A673 (cell line): ENCODE measurements at regions not wholly inside any gene's neighbourhood (a gene's known extent, or its start where the extent isn't known, plus 50 kb on each side); places are given as distances from the start of the nearest gene placed in this dataset.

ENCODE experiments used
- BruUV-seq: library from RNA; stranded (reverse); fragments of 400-500 nt; replicated peaks from 2 replicates; lab custom pipeline; 2021; lab: Mats Ljungman, UMichigan
- CTCF ChIA-PET: fragments of 300-600 bp; sonication (Branson Sonifier 250); formaldehyde crosslinking; loops from one replicate; lab custom pipeline; 2022; ENCODE audit warnings: antibody characterized with exemption; lab: Charles Lee
- POLR2A ChIA-PET: fragments of 300-600 bp; sonication (Branson Sonifier 250); formaldehyde crosslinking; loops from one replicate; lab custom pipeline; 2022; ENCODE audit warnings: antibody characterized with exemption; ENCODE audit not compliant: low non-redundant PET; lab: Charles Lee
- DNase-seq: peaks from one replicate; pipeline ENCODE4 v3.0.0-alpha.2; 2015; ENCODE audit warnings: low spot score
- H3K27ac ChIP-seq: fragments of 200-600 bp; sonication (generic); 2 replicates; pipeline ENCODE4 v1.5.1; 2016; ENCODE audit warnings: mixed run types, low read depth, mild to moderate bottlenecking, mixed read lengths, antibody characterized with exemption, low read length; ENCODE audit not compliant: poor library complexity, severe bottlenecking
- H3K27me3 ChIP-seq: fragments of 200-600 bp; sonication (generic); replicated peaks from 2 replicates; pipeline ENCODE4 v1.6.1; 2017; ENCODE audit warnings: mixed run types, low read depth, mild to moderate bottlenecking, mixed read lengths, antibody characterized with exemption, low read length; ENCODE audit not compliant: insufficient read depth, poor library complexity
- H3K36me3 ChIP-seq: fragments of 200-600 bp; sonication (generic); 2 replicates; pipeline ENCODE4 v1.6.1; 2016; ENCODE audit warnings: mixed run types, mild to moderate bottlenecking, mixed read lengths, antibody characterized with exemption, low read length; ENCODE audit not compliant: insufficient read depth, poor library complexity, severe bottlenecking
- H3K4me1 ChIP-seq: fragments of 200-600 bp; sonication (generic); 2 replicates; pipeline ENCODE4 v1.6.1; 2017; ENCODE audit warnings: mixed run types, mild to moderate bottlenecking, mixed read lengths, antibody characterized with exemption, low read length; ENCODE audit not compliant: insufficient read depth, poor library complexity, severe bottlenecking
- H3K4me3 ChIP-seq: fragments of 200-600 bp; sonication (generic); 2 replicates; pipeline ENCODE4 v1.5.1; 2016; ENCODE audit warnings: low read depth, mixed run types, mild to moderate bottlenecking, mixed read lengths, low read length; ENCODE audit not compliant: poor library complexity, severe bottlenecking
- H3K9me3 ChIP-seq: fragments of 200-600 bp; sonication (generic); 2 replicates; pipeline ENCODE4 v1.6.1; 2016; ENCODE audit warnings: mixed run types, low read depth, mild to moderate bottlenecking, mixed read lengths, antibody characterized with exemption, low read length; ENCODE audit not compliant: poor library complexity, severe bottlenecking
- EZH2 ChIP-seq: fragments of 200-600 bp; sonication (generic); IDR thresholded peaks from 2 replicates; pipeline ENCODE4 v1.6.1; 2017; ENCODE audit warnings: borderline replicate concordance, low read depth, mild to moderate bottlenecking, mixed read lengths, antibody characterized with exemption, low read length; ENCODE audit not compliant: poor library complexity, severe bottlenecking
- intact Hi-C: fragments of 100-400 bp; cut with micrococcal nuclease; formaldehyde crosslinking; loops from one replicate; pipeline ENCODE4 v1.10.0; 2022; ENCODE audit not compliant: unreplicated experiment
- TF ChIP-seq, protein P1 (sequence below): fragments of 300-800, 200-600 bp; sonication (generic); conservative IDR thresholded peaks from 2 replicates; pipeline ENCODE4 v1.5.1; 2017; ENCODE audit warnings: low read depth, mild to moderate bottlenecking, antibody characterized with exemption, low read length, moderate library complexity, mixed read lengths

DNA sequence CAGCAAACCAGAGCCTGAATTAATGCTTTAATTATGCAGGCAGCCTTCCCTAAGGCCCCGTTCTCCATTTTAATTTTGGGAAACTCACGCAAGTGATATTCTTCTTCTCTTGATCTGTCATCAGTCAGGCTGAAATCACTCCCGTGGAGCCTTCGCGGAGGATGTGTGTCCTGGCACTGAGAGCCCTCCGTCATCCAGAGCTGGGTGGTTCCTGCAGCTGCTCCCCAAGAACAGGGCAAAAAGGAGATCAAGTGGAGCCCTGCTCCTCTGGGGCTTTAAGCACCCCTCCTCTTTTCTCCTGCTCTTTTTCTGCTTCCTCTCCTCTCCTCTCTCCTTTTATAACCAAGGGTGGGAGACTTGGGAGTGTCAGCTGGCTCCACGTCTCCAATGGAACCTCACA lies 133.2 kb upstream of the CACNA1E start:
- DNase-seq, result no peak
- ChIA-PET CTCF (no interaction called here), POLR2A (no interaction called here)
- H3K36me3 ChIP-seq, result no peaks in the 10 kb centered on the region
- H3K4me1 ChIP-seq, result no peaks in the 10 kb centered on the region
- no peak overlapping the region for H3K27ac ChIP-seq
- TF ChIP-seq, protein P1, sequence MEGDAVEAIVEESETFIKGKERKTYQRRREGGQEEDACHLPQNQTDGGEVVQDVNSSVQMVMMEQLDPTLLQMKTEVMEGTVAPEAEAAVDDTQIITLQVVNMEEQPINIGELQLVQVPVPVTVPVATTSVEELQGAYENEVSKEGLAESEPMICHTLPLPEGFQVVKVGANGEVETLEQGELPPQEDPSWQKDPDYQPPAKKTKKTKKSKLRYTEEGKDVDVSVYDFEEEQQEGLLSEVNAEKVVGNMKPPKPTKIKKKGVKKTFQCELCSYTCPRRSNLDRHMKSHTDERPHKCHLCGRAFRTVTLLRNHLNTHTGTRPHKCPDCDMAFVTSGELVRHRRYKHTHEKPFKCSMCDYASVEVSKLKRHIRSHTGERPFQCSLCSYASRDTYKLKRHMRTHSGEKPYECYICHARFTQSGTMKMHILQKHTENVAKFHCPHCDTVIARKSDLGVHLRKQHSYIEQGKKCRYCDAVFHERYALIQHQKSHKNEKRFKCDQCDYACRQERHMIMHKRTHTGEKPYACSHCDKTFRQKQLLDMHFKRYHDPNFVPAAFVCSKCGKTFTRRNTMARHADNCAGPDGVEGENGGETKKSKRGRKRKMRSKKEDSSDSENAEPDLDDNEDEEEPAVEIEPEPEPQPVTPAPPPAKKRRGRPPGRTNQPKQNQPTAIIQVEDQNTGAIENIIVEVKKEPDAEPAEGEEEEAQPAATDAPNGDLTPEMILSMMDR, result no peak
- no peak for TF ChIP-seq EZH2
- intact Hi-C loops, result no loop called here
- H3K9me3 ChIP-seq, result no peaks in the 10 kb centered on the region
- BruUV-seq, result no TSS peak
- H3K4me3 ChIP-seq, result no peak overlapping the region
- H3K27me3 ChIP-seq, result no peaks in the 10 kb centered on the region

DNA sequence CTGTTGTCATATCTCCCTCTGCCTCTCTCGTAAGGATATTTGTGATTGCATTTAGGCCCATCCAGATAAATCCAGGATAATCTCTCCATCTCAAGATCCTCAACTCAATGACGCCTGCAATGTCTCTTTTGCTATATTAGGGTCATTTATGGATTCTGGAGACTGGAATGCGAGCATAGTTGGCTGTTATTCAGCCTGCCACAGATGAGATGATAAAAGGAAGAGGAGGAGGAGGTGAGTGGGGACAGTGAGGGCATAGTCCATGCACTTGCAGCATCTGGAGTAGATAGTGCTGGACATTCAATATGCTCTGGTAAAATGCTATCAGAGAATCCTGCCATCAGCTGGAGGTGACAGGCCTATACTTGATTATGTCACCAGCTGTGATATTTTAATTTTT lies 131.6 kb upstream of the CACNA1E start:
- Histone ChIP-seq H3K27me3 (peaks cover 3% of the 10 kb centered on the region), H3K4me3 (no peak overlapping the region), H3K27ac (no peak overlapping the region), H3K36me3 (no peaks in the 10 kb centered on the region), H3K9me3 (no peaks in the 10 kb centered on the region), H3K4me1 (no peaks in the 10 kb centered on the region)
- BruUV-seq, result no TSS peak
- ChIA-PET CTCF (no interaction called here), POLR2A (no interaction called here)
- intact Hi-C loops, result no loop called here
- no peak for DNase-seq
- TF ChIP-seq, protein P1, result no peak
- TF ChIP-seq EZH2, result no peak

GRCh38 chr1:181352695-181353094 lies 130.6 kb upstream of the CACNA1E start:
- BruUV-seq, result no TSS peak
- intact Hi-C loops, result no loop called here
- H3K9me3 ChIP-seq, result no peaks in the 10 kb centered on the region
- no peaks in the 10 kb centered on the region for H3K36me3 ChIP-seq
- TF ChIP-seq, protein P1, result no peak
- TF ChIP-seq EZH2, result no peak
- no peak overlapping the region for H3K4me3 ChIP-seq
- no peak overlapping the region for H3K27ac ChIP-seq
- CTCF ChIA-PET, result no interaction called here
- H3K4me1 ChIP-seq, result no peaks in the 10 kb centered on the region
- DNase-seq, result no peak
- peaks cover 13% of the 10 kb centered on the region for H3K27me3 ChIP-seq
- POLR2A ChIA-PET, result no interaction called here

DNA sequence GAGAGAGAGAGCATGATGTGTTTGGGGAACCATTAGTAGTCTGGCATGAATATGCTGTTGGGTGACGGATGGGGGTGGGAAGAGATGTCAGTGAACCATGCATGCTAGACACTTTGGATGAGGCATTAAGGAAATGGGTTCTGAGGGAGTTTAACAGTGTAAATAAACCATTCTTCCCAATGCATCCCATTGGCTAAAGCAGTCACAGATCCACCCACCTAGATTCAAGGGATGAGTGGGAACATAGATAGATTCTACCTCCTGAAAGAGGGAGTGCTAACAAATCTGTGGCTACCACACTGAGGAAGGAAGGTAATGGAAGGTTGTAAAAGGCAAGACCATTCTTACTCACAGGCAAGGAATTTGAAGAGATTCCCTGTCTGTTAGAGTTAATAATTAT lies 129.8 kb upstream of the CACNA1E start:
- Histone ChIP-seq H3K27me3 (peaks cover 20% of the 10 kb centered on the region), H3K27ac (no peak overlapping the region), H3K36me3 (no peaks in the 10 kb centered on the region), H3K4me3 (no peak overlapping the region), H3K9me3 (no peaks in the 10 kb centered on the region), H3K4me1 (no peaks in the 10 kb centered on the region)
- intact Hi-C loops, result no loop called here
- CTCF ChIA-PET, result no interaction called here
- POLR2A ChIA-PET, result no interaction called here
- BruUV-seq, result no TSS peak
- no peak for DNase-seq
- TF ChIP-seq, protein P1, result no peak
- no peak for TF ChIP-seq EZH2
